ENCODE measurements at regions not wholly inside any gene's neighbourhood (a gene's known extent, or its start where the extent isn't known, plus 50 kb on each side); places are given as distances from the start of the nearest gene placed in this dataset.

GRCh38 chr3:106183762-106184391 lies 315.1 kb upstream of the CBLB start:
- H3K27me3 ChIP-seq: no peaks in the 10 kb centered on the region
- intact Hi-C loops (cut with DNase I; ENCODE audit: low total_unique reads): no loop called here
- no peak overlapping the region for H3K27ac ChIP-seq
- no peaks in the 10 kb centered on the region for H3K4me1 ChIP-seq
- no peak for DNase-seq
- TF ChIP-seq POLR2A (IDR thresholded peaks at IDR 0.05) (no peak), CTCF (IDR thresholded peaks at IDR 0.05) (no peak)
- H3K4me3 ChIP-seq: no peak overlapping the region
- no peaks in the 10 kb centered on the region for H3K9me3 ChIP-seq
- no peaks in the 10 kb centered on the region for H3K36me3 ChIP-seq

- intact Hi-C loops (cut with DNase I; ENCODE audit: low total_unique reads): no loop called here
- Histone ChIP-seq H3K4me3 (no peak overlapping the region), H3K4me1 (no peaks in the 10 kb centered on the region), H3K36me3 (no peaks in the 10 kb centered on the region), H3K27me3 (no peaks in the 10 kb centered on the region), H3K9me3 (no peaks in the 10 kb centered on the region), H3K27ac (no peak overlapping the region)
- TF ChIP-seq CTCF (IDR thresholded peaks at IDR 0.05) (no peak), POLR2A (IDR thresholded peaks at IDR 0.05) (no peak)
- no peak for DNase-seq
Measured at GRCh38 chr3:106184540-106185457, 316.0 kb upstream of the CBLB start.

GRCh38 chr3:106185949-106186348 lies 317.1 kb upstream of the CBLB start:
- Histone ChIP-seq H3K9me3 (no peaks in the 10 kb centered on the region), H3K4me1 (no peaks in the 10 kb centered on the region), H3K27ac (no peak overlapping the region), H3K36me3 (no peaks in the 10 kb centered on the region), H3K27me3 (no peaks in the 10 kb centered on the region), H3K4me3 (no peak overlapping the region)
- no peak for DNase-seq
- TF ChIP-seq CTCF (IDR thresholded peaks at IDR 0.05) (no peak), POLR2A (IDR thresholded peaks at IDR 0.05) (no peak)
- intact Hi-C loops (cut with DNase I; ENCODE audit: low total_unique reads): no loop called here

GRCh38 chr3:106190296-106190695 lies 321.5 kb upstream of the CBLB start:
- Histone ChIP-seq H3K9me3 (no peaks in the 10 kb centered on the region), H3K4me1 (no peaks in the 10 kb centered on the region), H3K4me3 (no peak overlapping the region), H3K27me3 (no peaks in the 10 kb centered on the region), H3K27ac (no peak overlapping the region), H3K36me3 (no peaks in the 10 kb centered on the region)
- no peak for TF ChIP-seq CTCF (IDR thresholded peaks at IDR 0.05)
- no peak for TF ChIP-seq POLR2A (IDR thresholded peaks at IDR 0.05)
- DNase-seq: no peak
- intact Hi-C loops (cut with DNase I; ENCODE audit: low total_unique reads): no loop called here

DNA sequence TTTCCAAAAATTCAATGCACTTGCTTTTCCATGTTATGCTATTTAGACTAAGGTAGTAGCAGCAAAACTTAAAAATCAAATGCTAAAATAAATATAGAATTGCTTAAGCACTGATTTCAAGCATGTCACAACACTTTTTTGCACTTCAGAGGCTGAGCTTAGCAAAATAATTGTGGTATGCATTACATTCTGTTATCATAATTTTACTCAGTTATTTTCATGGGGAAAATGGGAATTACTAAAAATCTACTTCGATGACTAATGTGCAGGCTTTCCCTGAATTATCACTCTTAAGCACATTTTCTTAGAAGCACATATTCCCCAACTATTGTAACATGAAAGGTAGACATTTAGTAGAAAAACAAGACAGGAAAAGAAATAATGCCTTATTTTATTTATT lies 322.4 kb upstream of the CBLB start:
- intact Hi-C loops (cut with DNase I; ENCODE audit: low total_unique reads): no loop called here
- TF ChIP-seq CTCF (IDR thresholded peaks at IDR 0.05) (no peak), POLR2A (IDR thresholded peaks at IDR 0.05) (no peak)

More for the DNA sequence above, 322.4 kb upstream of the CBLB start:
- no peaks in the 10 kb centered on the region for H3K4me1 ChIP-seq
- H3K9me3 ChIP-seq: no peaks in the 10 kb centered on the region
- H3K27ac ChIP-seq: no peak overlapping the region
- no peak overlapping the region for H3K4me3 ChIP-seq
- H3K36me3 ChIP-seq: no peaks in the 10 kb centered on the region
- DNase-seq: no peak
- no peaks in the 10 kb centered on the region for H3K27me3 ChIP-seq

Data from uterus (tissue), 3 donors.